ENCODE measurements at regions not wholly inside any gene's neighbourhood (a gene's known extent, or its start where the extent isn't known, plus 50 kb on each side); places are given as distances from the start of the nearest gene placed in this dataset.

- TF ChIP-seq CTCF (IDR thresholded peaks at IDR 0.05; ENCODE audit: insufficient read depth, low read length, poor library complexity, severe bottlenecking) (no peak), EZH2phosphoT487 (conservative IDR thresholded peaks at IDR 0.05; ENCODE audit: low read length) (no peak)
Measured at GRCh38 chr2:128701418-128701817, 382.8 kb upstream of the HS6ST1 start.
